ENCODE measurements at regions not wholly inside any gene's neighbourhood (a gene's known extent, or its start where the extent isn't known, plus 50 kb on each side); places are given as distances from the start of the nearest gene placed in this dataset.

DNA sequence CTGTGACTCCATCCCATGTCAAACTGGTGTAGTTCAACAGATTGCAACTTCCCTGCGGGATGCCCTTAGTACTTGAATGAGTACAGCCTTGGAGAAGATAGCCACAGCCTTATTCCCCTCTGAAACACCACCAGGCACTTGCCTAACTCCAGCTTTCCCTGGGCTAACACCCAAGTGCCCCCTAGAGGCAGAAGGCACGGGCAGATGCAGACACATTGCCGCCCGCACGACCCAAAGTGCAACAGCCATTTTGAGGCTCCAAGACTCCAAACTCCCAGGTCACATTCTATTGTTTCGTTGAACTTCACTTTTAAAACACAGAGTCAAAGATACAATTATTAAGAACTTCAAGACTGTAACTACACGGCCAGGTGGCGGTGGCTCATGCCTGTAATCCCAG, 163.6 kb upstream of the CDH6 start:
- Histone ChIP-seq H3K27ac (no peak overlapping the region), H3K4me3 (no peak overlapping the region), H3K27me3 (no peaks in the 10 kb centered on the region), H3K36me3 (no peaks in the 10 kb centered on the region), H3K4me1 (no peaks in the 10 kb centered on the region), H3K9me3 (no peaks in the 10 kb centered on the region)
- intact Hi-C loops (cut with DNase I) = no loop called here
- TF ChIP-seq CTCF (IDR thresholded peaks at IDR 0.05) = no peak
- TF ChIP-seq POLR2A (IDR thresholded peaks at IDR 0.05) = no peak
- no peak for TF ChIP-seq POLR2AphosphoS5 (IDR thresholded peaks at IDR 0.05; ENCODE audit: insufficient read depth in 1 of 2, low read depth in 1 of 2)
- DNase-seq (ENCODE audit: extremely low spot score in 2 of 2) = no peak

- no peak for DNase-seq (ENCODE audit: extremely low spot score in 2 of 2)
- Histone ChIP-seq H3K4me1 (no peaks in the 10 kb centered on the region), H3K36me3 (no peaks in the 10 kb centered on the region), H3K4me3 (no peak overlapping the region), H3K27me3 (no peaks in the 10 kb centered on the region), H3K9me3 (no peaks in the 10 kb centered on the region), H3K27ac (no peak overlapping the region)
- TF ChIP-seq CTCF (IDR thresholded peaks at IDR 0.05) (no peak), POLR2AphosphoS5 (IDR thresholded peaks at IDR 0.05; ENCODE audit: insufficient read depth in 1 of 2, low read depth in 1 of 2) (no peak), POLR2A (IDR thresholded peaks at IDR 0.05) (no peak)
- intact Hi-C loops (cut with DNase I) = no loop called here
Observed at GRCh38 chr5:31027721-31028120, 165.8 kb upstream of the CDH6 start.

GRCh38 chr5:31023105-31023504, 170.4 kb upstream of the CDH6 start:
- Histone ChIP-seq H3K36me3 (no peaks in the 10 kb centered on the region), H3K4me3 (no peak overlapping the region), H3K4me1 (no peaks in the 10 kb centered on the region), H3K9me3 (no peaks in the 10 kb centered on the region), H3K27ac (no peak overlapping the region), H3K27me3 (no peaks in the 10 kb centered on the region)
- intact Hi-C loops (cut with DNase I) = no loop called here
- no peak for TF ChIP-seq POLR2A (IDR thresholded peaks at IDR 0.05)
- no peak for TF ChIP-seq POLR2AphosphoS5 (IDR thresholded peaks at IDR 0.05; ENCODE audit: insufficient read depth in 1 of 2, low read depth in 1 of 2)
- TF ChIP-seq CTCF (IDR thresholded peaks at IDR 0.05) = no peak
- DNase-seq (ENCODE audit: extremely low spot score in 2 of 2) = no peak

DNA sequence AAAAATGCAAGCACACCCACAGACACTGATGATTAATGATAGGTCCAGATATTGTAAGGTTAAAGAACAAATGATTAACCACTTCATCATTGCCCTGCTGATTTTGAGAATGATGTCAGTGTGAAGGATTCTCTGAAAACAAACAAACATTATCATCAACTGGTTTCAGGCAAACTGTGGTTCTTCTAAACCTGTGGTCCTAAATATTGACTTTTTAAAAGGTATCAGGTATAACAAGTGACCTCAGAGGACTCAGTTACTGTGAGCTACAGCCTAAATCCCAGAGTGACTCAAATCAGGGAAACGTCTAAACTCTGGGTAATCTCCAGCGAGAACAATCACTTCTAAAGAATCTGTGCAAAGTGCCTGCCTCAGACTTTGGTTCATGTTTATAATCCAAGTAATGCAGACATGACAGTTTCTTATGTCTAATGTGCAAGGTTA, 172.3 kb upstream of the CDH6 start:
- TF ChIP-seq POLR2A (IDR thresholded peaks at IDR 0.05) = no peak
- no peak for TF ChIP-seq POLR2AphosphoS5 (IDR thresholded peaks at IDR 0.05; ENCODE audit: insufficient read depth in 1 of 2, low read depth in 1 of 2)
- TF ChIP-seq CTCF (IDR thresholded peaks at IDR 0.05) = no peak
- intact Hi-C loops (cut with DNase I) = no loop called here
- Histone ChIP-seq H3K4me1 (no peaks in the 10 kb centered on the region), H3K36me3 (no peaks in the 10 kb centered on the region), H3K9me3 (no peaks in the 10 kb centered on the region), H3K4me3 (no peak overlapping the region), H3K27ac (no peak overlapping the region), H3K27me3 (no peaks in the 10 kb centered on the region)
- DNase-seq (ENCODE audit: extremely low spot score in 2 of 2) = no peak

DNA sequence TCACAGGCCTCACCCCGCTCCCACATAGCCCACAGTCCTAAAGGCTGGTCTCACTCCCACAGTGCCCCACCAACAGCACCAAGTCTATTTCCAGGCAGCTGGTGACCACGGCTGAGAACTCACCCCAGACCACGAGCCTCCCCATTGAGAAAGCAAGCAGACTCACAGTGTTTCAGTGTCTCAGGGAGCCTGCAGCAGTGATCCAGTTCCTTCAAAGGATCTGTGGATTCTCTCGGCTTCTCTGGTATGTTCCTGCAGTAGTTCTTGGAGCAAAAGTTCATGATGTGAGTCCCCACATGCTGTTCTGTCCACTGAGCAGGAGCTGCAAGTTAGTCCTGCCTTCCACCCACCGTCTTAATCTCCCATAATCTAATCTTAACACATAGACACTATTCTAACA, 185.3 kb upstream of the CDH6 start:
- Histone ChIP-seq H3K9me3 (no peaks in the 10 kb centered on the region), H3K4me1 (no peaks in the 10 kb centered on the region), H3K4me3 (no peak overlapping the region), H3K36me3 (no peaks in the 10 kb centered on the region), H3K27ac (no peak overlapping the region), H3K27me3 (no peaks in the 10 kb centered on the region)
- DNase-seq (ENCODE audit: extremely low spot score in 2 of 2) = no peak
- TF ChIP-seq POLR2AphosphoS5 (IDR thresholded peaks at IDR 0.05; ENCODE audit: insufficient read depth in 1 of 2, low read depth in 1 of 2) (no peak), POLR2A (IDR thresholded peaks at IDR 0.05) (no peak), CTCF (IDR thresholded peaks at IDR 0.05) (no peak)
- intact Hi-C loops (cut with DNase I) = no loop called here
